ENCODE measurements at regions not wholly inside any gene's neighbourhood (a gene's known extent, or its start where the extent isn't known, plus 50 kb on each side); places are given as distances from the start of the nearest gene placed in this dataset.
A peak's percentile ranks its signal among the peaks of the same experiment; 100 is the strongest.

- DNase-seq, result no peak
- intact Hi-C loops (cut with DNase I), result no loop called here
- H3K4me1 ChIP-seq, result peaks cover 7 to 9% of the 10 kb centered on the region in 2 donors
- no peaks in the 10 kb centered on the region for H3K9me3 ChIP-seq
- no peak for ATAC-seq
- no peak overlapping the region for H3K4me3 ChIP-seq
- no peaks in the 10 kb centered on the region for H3K27me3 ChIP-seq
- TF ChIP-seq, protein P1, sequence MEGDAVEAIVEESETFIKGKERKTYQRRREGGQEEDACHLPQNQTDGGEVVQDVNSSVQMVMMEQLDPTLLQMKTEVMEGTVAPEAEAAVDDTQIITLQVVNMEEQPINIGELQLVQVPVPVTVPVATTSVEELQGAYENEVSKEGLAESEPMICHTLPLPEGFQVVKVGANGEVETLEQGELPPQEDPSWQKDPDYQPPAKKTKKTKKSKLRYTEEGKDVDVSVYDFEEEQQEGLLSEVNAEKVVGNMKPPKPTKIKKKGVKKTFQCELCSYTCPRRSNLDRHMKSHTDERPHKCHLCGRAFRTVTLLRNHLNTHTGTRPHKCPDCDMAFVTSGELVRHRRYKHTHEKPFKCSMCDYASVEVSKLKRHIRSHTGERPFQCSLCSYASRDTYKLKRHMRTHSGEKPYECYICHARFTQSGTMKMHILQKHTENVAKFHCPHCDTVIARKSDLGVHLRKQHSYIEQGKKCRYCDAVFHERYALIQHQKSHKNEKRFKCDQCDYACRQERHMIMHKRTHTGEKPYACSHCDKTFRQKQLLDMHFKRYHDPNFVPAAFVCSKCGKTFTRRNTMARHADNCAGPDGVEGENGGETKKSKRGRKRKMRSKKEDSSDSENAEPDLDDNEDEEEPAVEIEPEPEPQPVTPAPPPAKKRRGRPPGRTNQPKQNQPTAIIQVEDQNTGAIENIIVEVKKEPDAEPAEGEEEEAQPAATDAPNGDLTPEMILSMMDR (IDR thresholded peaks at IDR 0.05), result no peak
- H3K36me3 ChIP-seq, result no peaks in the 10 kb centered on the region
- H3K27ac ChIP-seq, result no peak overlapping the region
Measured at GRCh38 chr2:136248242-136248641, 130.3 kb upstream of the CXCR4 start.

GRCh38 chr2:136247204-136247950 is 129.4 kb upstream of the CXCR4 start:
- Histone ChIP-seq H3K9me3 (no peaks in the 10 kb centered on the region), H3K4me3 (no peak overlapping the region), H3K36me3 (no peaks in the 10 kb centered on the region), H3K27ac (no peak overlapping the region), H3K27me3 (no peaks in the 10 kb centered on the region), H3K4me1 (peaks cover 7% of the 10 kb centered on the region in 2 donors)
- TF ChIP-seq, protein P1 (IDR thresholded peaks at IDR 0.05), result no peak
- DNase-seq (no peak), ATAC-seq (peak; percentile 34)
- intact Hi-C loops (cut with DNase I), result no loop called here

- Histone ChIP-seq H3K4me1 (peaks cover 7% of the 10 kb centered on the region in 2 donors), H3K36me3 (no peaks in the 10 kb centered on the region), H3K27ac (no peak overlapping the region), H3K27me3 (no peaks in the 10 kb centered on the region), H3K9me3 (no peaks in the 10 kb centered on the region), H3K4me3 (no peak overlapping the region)
- ATAC-seq (peak; percentile 92), DNase-seq (peak in 3 of 4 donors; percentile 69 to 77 (median 76))
- intact Hi-C loops (cut with DNase I), result no loop called here
- TF ChIP-seq, protein P1 (IDR thresholded peaks at IDR 0.05), result no peak
Measured at GRCh38 chr2:136246086-136246669, 128.2 kb upstream of the CXCR4 start.

- H3K27ac ChIP-seq, result no peak overlapping the region
- no peaks in the 10 kb centered on the region for H3K36me3 ChIP-seq
- intact Hi-C loops (cut with DNase I), result no loop called here
- ATAC-seq (no peak), DNase-seq (no peak)
- peaks cover 7% of the 10 kb centered on the region in 2 donors for H3K4me1 ChIP-seq
- no peak overlapping the region for H3K4me3 ChIP-seq
- H3K9me3 ChIP-seq, result no peaks in the 10 kb centered on the region
- no peaks in the 10 kb centered on the region for H3K27me3 ChIP-seq
- TF ChIP-seq, protein P1 (IDR thresholded peaks at IDR 0.05), result no peak
Measured at GRCh38 chr2:136245211-136245610, 127.3 kb upstream of the CXCR4 start.

DNA sequence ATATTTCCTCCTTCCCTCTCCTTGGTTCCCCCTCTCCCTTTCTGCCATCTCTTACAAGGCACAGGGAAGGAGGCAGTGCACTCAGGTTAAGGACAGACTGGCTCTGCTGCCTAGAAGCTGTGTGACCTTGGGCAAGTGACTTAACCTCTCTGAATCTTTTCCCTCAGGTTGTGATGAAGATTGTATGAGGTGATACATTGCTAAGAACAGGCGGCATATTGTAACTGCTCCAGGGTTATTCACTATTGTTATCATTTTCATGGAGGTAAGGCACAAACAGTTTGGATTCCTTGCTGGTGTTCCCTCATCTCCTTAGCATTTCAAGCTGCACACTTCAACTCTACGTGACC is 126.6 kb upstream of the CXCR4 start:
- TF ChIP-seq, protein P1 (IDR thresholded peaks at IDR 0.05), result no peak
- H3K27me3 ChIP-seq, result no peaks in the 10 kb centered on the region
- no peak overlapping the region for H3K27ac ChIP-seq
- H3K4me1 ChIP-seq, result peaks cover 7 to 13% of the 10 kb centered on the region in 2 donors
- H3K4me3 ChIP-seq, result no peak overlapping the region
- no peak for DNase-seq
- no peaks in the 10 kb centered on the region for H3K9me3 ChIP-seq
- no peaks in the 10 kb centered on the region for H3K36me3 ChIP-seq
- intact Hi-C loops (cut with DNase I), result no loop called here
- ATAC-seq, result no peak

Measured in left lung (tissue), 4 donors.